ENCODE measurements at regions not wholly inside any gene's neighbourhood (a gene's known extent, or its start where the extent isn't known, plus 50 kb on each side); places are given as distances from the start of the nearest gene placed in this dataset.

DNA sequence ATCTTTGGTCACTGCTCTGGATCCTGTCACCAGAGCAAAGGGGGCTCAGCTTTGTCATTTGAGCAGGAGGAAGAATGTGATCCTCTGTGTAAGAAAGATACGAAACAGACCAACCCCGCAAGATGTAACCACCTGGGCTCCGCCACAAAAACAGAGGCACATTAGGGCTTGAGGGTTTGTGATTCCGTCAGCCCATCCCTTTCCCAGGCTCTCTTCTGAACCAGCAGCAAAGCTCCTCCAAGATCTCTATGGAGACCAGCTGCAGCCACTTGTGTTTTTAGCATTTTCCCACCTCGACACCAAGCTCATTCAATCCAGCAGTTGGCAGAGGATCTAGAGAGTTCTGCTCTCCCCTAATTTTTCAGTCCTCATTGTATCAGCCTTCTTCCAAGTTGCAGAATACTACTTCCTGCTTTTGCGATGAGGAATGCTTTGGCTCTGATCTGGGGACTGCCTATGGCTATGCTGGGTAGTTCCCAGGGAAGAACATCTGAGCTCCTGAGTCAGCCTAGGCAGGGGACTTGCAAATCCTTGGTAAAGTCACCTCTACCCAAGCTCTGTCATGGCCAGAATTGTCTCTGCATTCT is 139.6 kb upstream of the RAB12 start:
- no peak overlapping the region for H3K4me2 ChIP-seq (ENCODE audit: low read depth, low read length)
- no peak overlapping the region for H3K4me3 ChIP-seq (replicated peaks in 1 of 3; ENCODE audit: insufficient read depth in 1 of 3, low read depth in 2 of 3, low read length in 3 of 3)
- in situ Hi-C loops (cut with HindIII; ENCODE audit: extremely low pct_ligation_motif_present, low pct_unique_long_range_greater_than_20kb) (loop anchor here (10.0 kb wide), 1 partner anchor 525 kb away; no protein-coding TSS in a partner anchor), intact Hi-C loops (cut with micrococcal nuclease; ENCODE audit: unreplicated experiment) (no loop called here)
- TF ChIP-seq ZNF430 (CRISPR knock-in tag; IDR thresholded peaks at IDR 0.05): no peak
- TF ChIP-seq, protein P1, sequence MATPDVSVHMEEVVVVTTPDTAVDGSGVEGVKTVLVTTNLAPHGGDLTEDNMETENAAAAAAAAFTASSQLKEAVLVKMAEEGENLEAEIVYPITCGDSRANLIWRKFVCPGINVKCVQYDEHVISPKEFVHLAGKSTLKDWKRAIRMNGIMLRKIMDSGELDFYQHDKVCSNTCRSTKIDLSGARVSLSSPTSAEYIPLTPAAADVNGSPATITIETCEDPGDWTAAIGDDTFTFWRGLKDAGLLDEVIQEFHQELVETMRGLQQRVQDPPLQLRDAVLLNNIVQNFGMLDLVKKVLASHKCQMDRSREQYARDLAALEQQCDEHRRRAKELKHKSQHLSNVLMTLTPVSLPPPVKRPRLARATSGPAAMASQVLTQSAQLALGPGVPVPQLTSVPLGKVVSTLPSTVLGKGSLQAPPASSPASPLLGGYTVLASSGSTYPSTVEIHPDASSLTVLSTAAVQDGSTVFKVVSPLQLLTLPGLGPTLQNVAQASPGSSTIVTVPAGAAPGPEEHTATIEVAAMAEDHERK (CRISPR knock-in tag; IDR thresholded peaks at IDR 0.05; ENCODE audit: low read depth): no peak
- TF ChIP-seq NR2F2 (IDR thresholded peaks at IDR 0.05; ENCODE audit: borderline replicate concordance, low read depth): no peak
- TF ChIP-seq, protein P2, sequence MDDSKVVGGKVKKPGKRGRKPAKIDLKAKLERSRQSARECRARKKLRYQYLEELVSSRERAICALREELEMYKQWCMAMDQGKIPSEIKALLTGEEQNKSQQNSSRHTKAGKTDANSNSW (CRISPR knock-in tag; IDR thresholded peaks at IDR 0.05; ENCODE audit: borderline replicate concordance): no peak
- TF ChIP-seq, protein P3, sequence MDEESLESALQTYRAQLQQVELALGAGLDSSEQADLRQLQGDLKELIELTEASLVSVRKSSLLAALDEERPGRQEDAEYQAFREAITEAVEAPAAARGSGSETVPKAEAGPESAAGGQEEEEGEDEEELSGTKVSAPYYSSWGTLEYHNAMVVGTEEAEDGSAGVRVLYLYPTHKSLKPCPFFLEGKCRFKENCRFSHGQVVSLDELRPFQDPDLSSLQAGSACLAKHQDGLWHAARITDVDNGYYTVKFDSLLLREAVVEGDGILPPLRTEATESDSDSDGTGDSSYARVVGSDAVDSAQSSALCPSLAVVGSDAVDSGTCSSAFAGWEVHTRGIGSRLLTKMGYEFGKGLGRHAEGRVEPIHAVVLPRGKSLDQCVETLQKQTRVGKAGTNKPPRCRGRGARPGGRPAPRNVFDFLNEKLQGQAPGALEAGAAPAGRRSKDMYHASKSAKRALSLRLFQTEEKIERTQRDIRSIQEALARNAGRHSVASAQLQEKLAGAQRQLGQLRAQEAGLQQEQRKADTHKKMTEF (CRISPR knock-in tag; IDR thresholded peaks at IDR 0.05): no peak
- TF ChIP-seq HNF4G (IDR thresholded peaks at IDR 0.05; ENCODE audit: borderline replicate concordance, low read depth, low read length): no peak
- no peak for TF ChIP-seq HNF4G (CRISPR knock-in tag; IDR thresholded peaks at IDR 0.05; ENCODE audit: borderline replicate concordance, low read depth)
- no peak for TF ChIP-seq NBN (conservative IDR thresholded peaks at IDR 0.05)
- no peak for TF ChIP-seq KAT2B (IDR thresholded peaks at IDR 0.05; ENCODE audit: borderline replicate concordance, low read depth, low read length)
- TF ChIP-seq KDM3A (CRISPR knock-in tag; IDR thresholded peaks at IDR 0.05; ENCODE audit: low read depth): no peak
- no peak for TF ChIP-seq NR2F6 (IDR thresholded peaks at IDR 0.05)
- TF ChIP-seq NR2F6 (CRISPR knock-in tag; IDR thresholded peaks at IDR 0.05): no peak
- no peak for TF ChIP-seq ZNF678 (CRISPR knock-in tag; IDR thresholded peaks at IDR 0.05)
- no peak for TF ChIP-seq SMAD1 (CRISPR knock-in tag; IDR thresholded peaks at IDR 0.05; ENCODE audit: borderline replicate concordance, low read depth)
- TF ChIP-seq NFE2L2 (IDR thresholded peaks at IDR 0.05; ENCODE audit: low read length): no peak
- no peak for TF ChIP-seq ZFYVE20 (CRISPR knock-in tag; IDR thresholded peaks at IDR 0.05; ENCODE audit: borderline replicate concordance, low read depth)
- TF ChIP-seq, protein P4, sequence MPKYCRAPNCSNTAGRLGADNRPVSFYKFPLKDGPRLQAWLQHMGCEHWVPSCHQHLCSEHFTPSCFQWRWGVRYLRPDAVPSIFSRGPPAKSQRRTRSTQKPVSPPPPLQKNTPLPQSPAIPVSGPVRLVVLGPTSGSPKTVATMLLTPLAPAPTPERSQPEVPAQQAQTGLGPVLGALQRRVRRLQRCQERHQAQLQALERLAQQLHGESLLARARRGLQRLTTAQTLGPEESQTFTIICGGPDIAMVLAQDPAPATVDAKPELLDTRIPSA (CRISPR knock-in tag; IDR thresholded peaks at IDR 0.05; ENCODE audit: borderline replicate concordance): no peak
- TF ChIP-seq FOXA3 (CRISPR knock-in tag; IDR thresholded peaks at IDR 0.05): no peak
- no peak for TF ChIP-seq ZNF629 (CRISPR knock-in tag; conservative IDR thresholded peaks at IDR 0.05)
- no peak for TF ChIP-seq DNMT3B (CRISPR knock-in tag; conservative IDR thresholded peaks at IDR 0.05)
- no peak for TF ChIP-seq PCBP2 (optimal IDR thresholded peaks at IDR 0.05; ENCODE audit: low read depth, low read length, poor library complexity, severe bottlenecking)
- TF ChIP-seq CENPT (CRISPR knock-in tag; IDR thresholded peaks at IDR 0.05; ENCODE audit: low read depth): no peak
- no peaks in the 10 kb centered on the region for H3K9me3 ChIP-seq (ENCODE audit: low read length)
- H3K27me3 ChIP-seq (ENCODE audit: control insufficient read depth in 1 of 2, insufficient read depth in 2 of 2, low read length in 2 of 2): peaks cover 1 to 31% of the 10 kb centered on the region in 2 experiments; a peak in 4 of 5 replicates
- H2AFZ ChIP-seq (ENCODE audit: low read length): no peak overlapping the region
- POLR2A ChIA-PET: no interaction called here
- no peaks in the 10 kb centered on the region for H3K4me1 ChIP-seq (ENCODE audit: insufficient read depth, low read length)
- BruUV-seq (replicated peaks): no TSS peak
- no peak overlapping the region for H3K9ac ChIP-seq (ENCODE audit: insufficient read depth, low read depth, low read length)
- ATAC-seq (no peak), FAIRE-seq (no peak), DNase-seq (ENCODE audit: low spot score) (no peak)
- no peaks in the 10 kb centered on the region for H3K36me3 ChIP-seq (replicated peaks in 1 of 2; ENCODE audit: control insufficient read depth in 1 of 2, insufficient read depth in 2 of 2, low read length in 2 of 2)
- H4K20me1 ChIP-seq (ENCODE audit: insufficient read depth, low read length): no peaks in the 10 kb centered on the region
- H3K27ac ChIP-seq (ENCODE audit: extremely low read length, insufficient read depth, low read length): no peak overlapping the region
- WGBS (ENCODE audit: low lambda C conversion rate): 47% methylated on average over 6 of the region's 6 CpGs
- CTCF ChIA-PET (ENCODE audit: low intra/inter-chr PET ratio, low total read pairs): no interaction called here
- H3K79me2 ChIP-seq (ENCODE audit: insufficient read depth, low read length): no peaks in the 10 kb centered on the region

All from HepG2 (cell line).